Right cardiac atrium (tissue), 5 donors: ENCODE measurements at regions not wholly inside any gene's neighbourhood (a gene's known extent, or its start where the extent isn't known, plus 50 kb on each side); places are given as distances from the start of the nearest gene placed in this dataset.

Experiments
- ATAC-seq, 2 donors: fragments of 200-7000 bp; cut with Tn5 transposase; one replicate each; pipeline versions ENCODE4 v1.8.0 to v1.9.1; 2020; ENCODE audit warnings: moderate library complexity in 2 of 2, mild to moderate bottlenecking in 1 of 2
- DNase-seq, 3 donors: peaks; one replicate each; pipeline ENCODE4 v3.0.0-alpha.2; 2020
- H3K27ac ChIP-seq: one replicate; pipeline ENCODE4 v1.5.1; 2013; ENCODE audit warnings: mild to moderate bottlenecking, low read length, control low read depth, moderate library complexity
- H3K27me3 ChIP-seq: one replicate; pipeline ENCODE4 v1.6.1; 2013; ENCODE audit not compliant: control insufficient read depth, insufficient read depth
- H3K4me1 ChIP-seq: one replicate; pipeline ENCODE4 v1.6.1; 2013; ENCODE audit warnings: low read length; ENCODE audit not compliant: control insufficient read depth, insufficient read depth
- H3K4me3 ChIP-seq: one replicate; pipeline ENCODE4 v1.5.1; 2013; ENCODE audit warnings: low read length, control low read depth
- H3K9me3 ChIP-seq: one replicate; pipeline ENCODE4 v1.6.1; 2013; ENCODE audit warnings: low read length; ENCODE audit not compliant: control insufficient read depth
- WGBS: extraction: QIAGEN DNeasy Blood & Tissue Kit; methylation state at CpG from one replicate; pipeline ENCODE4 v1.1.7; 2013; 5-methylcytosine and 5-hydroxymethylcytosine counted together
- intact Hi-C, 4 donors: fragments of 100-400 bp; cut with DNase I; formaldehyde crosslinking; loops; one replicate each; pipeline versions ENCODE4 v1.11.0 to v1.14.0; 2022 to 2023
- donor health status: healthy with polysubstance abuse.
- donor health status: DM: no; HTN: yes; CAD: no.
- donor health status: DM: no; HTN: no; CAD: no.
- donor health status: DM: no; HTN: yes; CAD: no; lungs with severe emphysema.
- donor health status: DM: yes; HTN: yes; CAD: no.

- ATAC-seq (no peak), DNase-seq (no peak)
- no peaks in the 10 kb centered on the region for H3K9me3 ChIP-seq
- 47% methylated on average over 2 of the region's 2 CpGs for WGBS
- no peaks in the 10 kb centered on the region for H3K27me3 ChIP-seq
- H3K4me3 ChIP-seq = no peak overlapping the region
- no peaks in the 10 kb centered on the region for H3K4me1 ChIP-seq
- H3K27ac ChIP-seq = no peak overlapping the region
- intact Hi-C loops = no loop called here
Measured at GRCh38 chr18:11523804-11524203, 85.6 kb upstream of the SLC35G4 start.

GRCh38 chr18:11522992-11523391, 86.4 kb upstream of the SLC35G4 start:
- no peak for DNase-seq
- no peaks in the 10 kb centered on the region for H3K4me1 ChIP-seq
- ATAC-seq = no peak
- intact Hi-C loops = no loop called here
- H3K27ac ChIP-seq = no peak overlapping the region
- H3K9me3 ChIP-seq = no peaks in the 10 kb centered on the region
- 61% methylated on average over 5 of the region's 5 CpGs for WGBS
- no peak overlapping the region for H3K4me3 ChIP-seq
- H3K27me3 ChIP-seq = no peaks in the 10 kb centered on the region

GRCh38 chr18:11521853-11522252, 87.5 kb upstream of the SLC35G4 start:
- intact Hi-C loops = no loop called here
- Histone ChIP-seq H3K9me3 (no peaks in the 10 kb centered on the region), H3K4me3 (no peak overlapping the region), H3K27ac (no peak overlapping the region), H3K27me3 (no peaks in the 10 kb centered on the region), H3K4me1 (no peaks in the 10 kb centered on the region)
- DNase-seq = no peak
- no peak for ATAC-seq
- 88% methylated on average over 5 of the region's 5 CpGs for WGBS

- intact Hi-C loops = no loop called here
- no peaks in the 10 kb centered on the region for H3K27me3 ChIP-seq
- no peak overlapping the region for H3K4me3 ChIP-seq
- H3K4me1 ChIP-seq = no peaks in the 10 kb centered on the region
- H3K9me3 ChIP-seq = no peaks in the 10 kb centered on the region
- ATAC-seq (no peak), DNase-seq (no peak)
- no peak overlapping the region for H3K27ac ChIP-seq
- WGBS = 90% methylated on average over 6 of the region's 6 CpGs
Measured at GRCh38 chr18:11520536-11520935, 88.9 kb upstream of the SLC35G4 start.

GRCh38 chr18:11518788-11519685, 90.4 kb upstream of the SLC35G4 start:
- intact Hi-C loops = no loop called here
- no peak overlapping the region for H3K4me3 ChIP-seq
- 57% methylated on average over 24 of the region's 24 CpGs for WGBS
- no peaks in the 10 kb centered on the region for H3K27me3 ChIP-seq
- no peak overlapping the region for H3K27ac ChIP-seq
- DNase-seq (peak in 2 of 3 donors; percentile 28 to 64), ATAC-seq (peak in 1 of 2 donors; percentile 43)
- H3K4me1 ChIP-seq = no peaks in the 10 kb centered on the region
- H3K9me3 ChIP-seq = no peaks in the 10 kb centered on the region

GRCh38 chr18:11517704-11518103, 91.7 kb upstream of the SLC35G4 start:
- H3K4me1 ChIP-seq = no peaks in the 10 kb centered on the region
- 66% methylated on average over 3 of the region's 3 CpGs for WGBS
- no peaks in the 10 kb centered on the region for H3K9me3 ChIP-seq
- H3K27ac ChIP-seq = no peak overlapping the region
- intact Hi-C loops = no loop called here
- no peak overlapping the region for H3K4me3 ChIP-seq
- ATAC-seq (no peak), DNase-seq (no peak)
- H3K27me3 ChIP-seq = no peaks in the 10 kb centered on the region

- Histone ChIP-seq H3K4me1 (no peaks in the 10 kb centered on the region), H3K27ac (no peak overlapping the region), H3K27me3 (no peaks in the 10 kb centered on the region), H3K9me3 (no peaks in the 10 kb centered on the region), H3K4me3 (no peak overlapping the region)
- ATAC-seq (peak in 1 of 2 donors; percentile 42), DNase-seq (peak in 2 of 3 donors; percentile 27 to 71)
- intact Hi-C loops = no loop called here
- WGBS = 74% methylated on average over 14 of the region's 14 CpGs
Measured at GRCh38 chr18:11516751-11517503, 92.5 kb upstream of the SLC35G4 start.

GRCh38 chr18:11514267-11514666, 95.1 kb upstream of the SLC35G4 start:
- DNase-seq (no peak), ATAC-seq (no peak)
- no peaks in the 10 kb centered on the region for H3K4me1 ChIP-seq
- intact Hi-C loops = no loop called here
- no peak overlapping the region for H3K4me3 ChIP-seq
- H3K27me3 ChIP-seq = no peaks in the 10 kb centered on the region
- H3K27ac ChIP-seq = no peak overlapping the region
- WGBS = 96% methylated on average over 1 of the region's 1 CpG
- H3K9me3 ChIP-seq = no peaks in the 10 kb centered on the region

- ATAC-seq (peak; percentile 54 to 83), DNase-seq (no peak)
- WGBS = 42% methylated on average over 8 of the region's 8 CpGs
- Histone ChIP-seq H3K4me3 (no peak overlapping the region), H3K27ac (no peak overlapping the region), H3K4me1 (no peaks in the 10 kb centered on the region), H3K27me3 (no peaks in the 10 kb centered on the region), H3K9me3 (no peaks in the 10 kb centered on the region)
- intact Hi-C loops = no loop called here
Measured at GRCh38 chr18:11512096-11513025, 97.0 kb upstream of the SLC35G4 start.

- intact Hi-C loops = no loop called here
- 62% methylated on average over 6 of the region's 6 CpGs for WGBS
Measured at GRCh38 chr18:11511434-11512095, 97.8 kb upstream of the SLC35G4 start.

More at GRCh38 chr18:11511434-11512095, 97.8 kb upstream of the SLC35G4 start:
- Histone ChIP-seq H3K27me3 (no peaks in the 10 kb centered on the region), H3K4me3 (no peak overlapping the region), H3K9me3 (no peaks in the 10 kb centered on the region), H3K27ac (no peak overlapping the region), H3K4me1 (no peaks in the 10 kb centered on the region)
- ATAC-seq (peak in 1 of 2 donors; percentile 14), DNase-seq (no peak)
